AG04450 (cell line): ENCODE measurements at regions not wholly inside any gene's neighbourhood (a gene's known extent, or its start where the extent isn't known, plus 50 kb on each side); places are given as distances from the start of the nearest gene placed in this dataset.

Experiments
- CTCF ChIA-PET: fragments of 300-600, 350-600 bp; formaldehyde crosslinking; extraction: SDS; loops from one replicate; lab custom pipeline; 2022; ENCODE audit warnings: antibody characterized with exemption, inconsistent platforms; lab: Charles Lee
- POLR2A ChIA-PET: fragments of 350-600 bp; formaldehyde crosslinking; extraction: SDS; loops from one replicate; lab custom pipeline; 2021; ENCODE audit warnings: antibody characterized with exemption, inconsistent platforms; lab: Yijun Ruan, JAX
- DNase-seq: peaks from one replicate; pipeline ENCODE4 v3.0.0-alpha.2; 2011; ENCODE audit warnings: low read depth, low spot score
- H3K27ac ChIP-seq: one replicate; pipeline ENCODE4 v1.5.1; 2012; ENCODE audit warnings: low read depth, low read length, control low read depth
- H3K27me3 ChIP-seq: one replicate; pipeline ENCODE4 v1.6.0; 2012; ENCODE audit warnings: low read length; ENCODE audit not compliant: control insufficient read depth, insufficient read depth
- H3K4me3 ChIP-seq: 2 replicates; pipeline ENCODE4 v1.5.1; 2011; ENCODE audit warnings: mild to moderate bottlenecking, low read depth, low read length, control low read depth
- H3K9me3 ChIP-seq: 2 replicates; pipeline ENCODE4 v1.5.1; 2012; ENCODE audit warnings: low read length; ENCODE audit not compliant: control insufficient read depth, insufficient read depth
- TF ChIP-seq, protein P1 (sequence below): IDR thresholded peaks from 2 replicates; pipeline ENCODE4 v1.5.1; 2011; ENCODE audit warnings: low read depth, low read length, control low read depth, inconsistent platforms

DNA sequence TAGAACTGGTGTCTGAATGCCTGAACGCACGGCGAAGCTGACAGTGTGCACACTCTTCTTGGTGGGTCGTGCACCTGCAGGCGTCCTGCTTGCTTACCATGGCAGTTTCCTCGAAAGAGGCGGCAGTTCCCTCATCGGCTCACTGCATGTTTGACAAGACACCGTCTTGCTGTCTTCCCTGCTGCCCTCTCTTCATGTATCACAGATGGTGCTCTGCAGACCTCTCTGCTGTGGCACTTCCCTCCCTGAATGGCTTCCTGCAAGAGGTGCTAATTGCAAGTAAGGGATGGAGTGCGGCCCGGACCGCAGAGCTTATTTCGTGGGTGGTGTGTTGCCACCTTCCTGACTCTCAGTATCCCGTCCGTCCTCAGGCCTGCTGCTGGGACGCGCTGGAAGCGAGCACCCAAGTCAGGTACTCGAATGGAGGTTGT is 156.7 kb upstream of the RTL1 start:
- no peaks in the 10 kb centered on the region for H3K27me3 ChIP-seq
- DNase-seq = no peak
- TF ChIP-seq, protein P1, sequence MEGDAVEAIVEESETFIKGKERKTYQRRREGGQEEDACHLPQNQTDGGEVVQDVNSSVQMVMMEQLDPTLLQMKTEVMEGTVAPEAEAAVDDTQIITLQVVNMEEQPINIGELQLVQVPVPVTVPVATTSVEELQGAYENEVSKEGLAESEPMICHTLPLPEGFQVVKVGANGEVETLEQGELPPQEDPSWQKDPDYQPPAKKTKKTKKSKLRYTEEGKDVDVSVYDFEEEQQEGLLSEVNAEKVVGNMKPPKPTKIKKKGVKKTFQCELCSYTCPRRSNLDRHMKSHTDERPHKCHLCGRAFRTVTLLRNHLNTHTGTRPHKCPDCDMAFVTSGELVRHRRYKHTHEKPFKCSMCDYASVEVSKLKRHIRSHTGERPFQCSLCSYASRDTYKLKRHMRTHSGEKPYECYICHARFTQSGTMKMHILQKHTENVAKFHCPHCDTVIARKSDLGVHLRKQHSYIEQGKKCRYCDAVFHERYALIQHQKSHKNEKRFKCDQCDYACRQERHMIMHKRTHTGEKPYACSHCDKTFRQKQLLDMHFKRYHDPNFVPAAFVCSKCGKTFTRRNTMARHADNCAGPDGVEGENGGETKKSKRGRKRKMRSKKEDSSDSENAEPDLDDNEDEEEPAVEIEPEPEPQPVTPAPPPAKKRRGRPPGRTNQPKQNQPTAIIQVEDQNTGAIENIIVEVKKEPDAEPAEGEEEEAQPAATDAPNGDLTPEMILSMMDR = no peak
- POLR2A ChIA-PET = no interaction called here
- CTCF ChIA-PET = no interaction called here
- no peak overlapping the region for H3K27ac ChIP-seq
- H3K4me3 ChIP-seq = no peak overlapping the region
- H3K9me3 ChIP-seq = peaks cover 5% of the 10 kb centered on the region

DNA sequence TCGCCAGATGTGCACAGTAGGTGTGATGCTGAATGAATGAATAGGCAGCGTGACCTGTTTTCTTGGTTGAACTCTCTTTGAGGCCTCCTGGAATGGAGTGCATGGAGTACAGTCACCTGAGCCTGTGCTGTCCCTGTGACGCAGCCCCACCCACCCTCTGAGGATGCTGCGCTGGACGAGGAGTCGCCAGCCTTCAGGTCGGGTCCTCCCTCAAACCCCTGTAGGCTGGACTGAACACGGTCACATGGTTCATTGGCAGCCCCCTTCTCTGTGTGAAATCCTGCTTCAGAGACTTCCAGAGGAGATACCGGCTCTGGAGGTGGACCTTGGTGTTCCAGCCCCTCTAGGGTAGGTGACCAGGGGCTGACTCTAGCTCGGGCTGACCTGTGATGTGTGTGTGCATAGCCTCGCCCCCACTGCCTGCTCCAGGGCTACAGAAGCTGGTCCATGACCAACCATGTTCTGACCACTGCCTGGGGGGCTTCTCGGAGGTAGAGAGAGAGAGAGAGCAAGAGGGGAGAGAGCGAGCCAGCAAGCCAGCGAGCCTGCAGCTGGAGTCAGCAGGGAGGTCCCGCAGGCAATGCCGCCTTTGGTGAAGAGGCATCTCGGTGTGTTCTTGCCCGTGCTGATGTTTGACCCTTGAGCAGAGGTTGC is 158.0 kb upstream of the RTL1 start:
- DNase-seq = no peak
- Histone ChIP-seq H3K9me3 (peaks cover 10% of the 10 kb centered on the region; the same call in 1 of the 2 replicates), H3K27ac (no peak overlapping the region), H3K27me3 (no peaks in the 10 kb centered on the region), H3K4me3 (no peak overlapping the region)
- ChIA-PET CTCF (interaction anchor here (1.3 kb wide), 1 partner anchor 567 kb away, joined by 3 read pairs; no protein-coding TSS in a partner anchor), POLR2A (interaction anchor here (1.1 to 1.2 kb wide), 2 partner anchors 8 to 12 kb away, joined by 3 to 4 read pairs; no protein-coding TSS in a partner anchor)
- TF ChIP-seq, protein P1 = no peak

DNA sequence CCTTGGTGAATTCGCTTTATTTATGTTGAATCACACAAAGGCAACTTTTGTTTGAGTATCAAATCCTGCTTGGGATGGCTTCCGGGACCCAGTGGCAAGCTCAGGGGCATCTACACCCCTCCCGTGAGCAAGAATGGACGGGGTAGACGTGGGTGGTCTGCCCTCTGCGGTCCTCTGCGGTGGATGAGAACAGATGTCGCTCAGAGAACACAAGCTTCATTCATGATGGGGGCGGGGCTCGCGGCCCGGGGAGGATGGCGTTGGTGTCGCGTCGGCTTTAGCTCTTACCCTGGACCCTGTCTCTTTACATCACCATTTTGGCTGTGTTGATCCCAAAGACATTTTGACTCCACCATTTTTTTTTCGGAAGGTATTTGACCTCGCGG is 158.5 kb upstream of the RTL1 start:
- H3K9me3 ChIP-seq = peaks cover 10% of the 10 kb centered on the region; the same call in 1 of the 2 replicates
- ChIA-PET POLR2A (interaction anchor here (1.1 to 1.2 kb wide), 2 partner anchors 8 to 11 kb away, joined by 3 to 4 read pairs; no protein-coding TSS in a partner anchor), CTCF (interaction anchor here (1.3 kb wide), 1 partner anchor 567 kb away, joined by 3 read pairs; no protein-coding TSS in a partner anchor)
- no peaks in the 10 kb centered on the region for H3K27me3 ChIP-seq
- DNase-seq = no peak
- no peak overlapping the region for H3K27ac ChIP-seq
- TF ChIP-seq, protein P1 = no peak
- H3K4me3 ChIP-seq = no peak overlapping the region

DNA sequence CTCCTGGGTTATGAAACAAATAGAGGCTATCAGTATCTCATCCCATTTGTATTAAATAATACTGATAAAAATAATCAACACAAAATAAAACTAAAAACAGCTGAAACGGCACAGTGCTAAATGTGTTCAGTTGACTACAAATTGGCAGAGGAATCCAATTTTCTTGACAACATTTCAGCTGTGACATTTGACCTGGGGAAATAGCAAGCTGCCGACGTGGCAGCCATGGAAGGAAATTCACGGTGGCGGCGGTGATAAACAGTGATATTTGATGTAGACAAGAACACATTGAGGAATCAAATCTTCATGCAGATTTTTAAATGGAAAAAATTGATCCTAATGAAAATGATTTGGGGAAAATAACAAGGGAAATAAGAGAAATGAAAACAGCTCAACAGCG is 159.1 kb upstream of the RTL1 start:
- H3K27me3 ChIP-seq = no peaks in the 10 kb centered on the region
- ChIA-PET POLR2A (interaction anchor here (1.2 kb wide), 1 partner anchor 9 kb away, joined by 4 read pairs; no protein-coding TSS in a partner anchor), CTCF (interaction anchor here (1.3 kb wide), 1 partner anchor 566 kb away, joined by 3 read pairs; no protein-coding TSS in a partner anchor)
- H3K4me3 ChIP-seq = no peak overlapping the region
- H3K27ac ChIP-seq = no peak overlapping the region
- TF ChIP-seq, protein P1 = no peak
- H3K9me3 ChIP-seq = peaks cover 13% of the 10 kb centered on the region; the same call in 1 of the 2 replicates
- no peak for DNase-seq

DNA sequence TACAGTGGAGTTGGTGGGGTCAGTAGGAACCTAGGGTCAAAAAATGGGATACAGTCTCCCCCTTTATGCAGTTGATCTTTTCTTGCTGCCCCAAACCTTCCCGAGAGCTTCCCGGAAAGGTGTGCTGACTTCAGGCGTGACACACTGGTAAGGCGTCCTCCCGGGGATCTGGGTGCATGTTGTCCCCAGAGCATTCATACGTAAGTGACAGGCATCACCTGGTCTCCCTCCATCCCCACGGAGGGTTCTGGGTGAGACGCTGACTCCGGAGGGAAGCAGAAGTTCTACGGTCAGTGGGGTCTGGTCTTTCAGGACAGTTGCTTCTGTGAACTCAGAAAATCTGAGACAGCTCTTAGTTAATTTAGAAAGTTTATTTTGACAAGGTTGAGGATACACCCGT is 159.6 kb upstream of the RTL1 start:
- no peak overlapping the region for H3K4me3 ChIP-seq
- no peaks in the 10 kb centered on the region for H3K27me3 ChIP-seq
- H3K27ac ChIP-seq = no peak overlapping the region
- H3K9me3 ChIP-seq = peaks cover 13% of the 10 kb centered on the region; the same call in 1 of the 2 replicates
- ChIA-PET CTCF (no interaction called here), POLR2A (no interaction called here)
- TF ChIP-seq, protein P1 = no peak
- no peak for DNase-seq
